Thyroid gland (tissue), 4 donors: ENCODE measurements at regions not wholly inside any gene's neighbourhood (a gene's known extent, or its start where the extent isn't known, plus 50 kb on each side); places are given as distances from the start of the nearest gene placed in this dataset.

Experiments used
- CTCF ChIP-seq, 6 experiments: fragments of 200-600 bp in 3 of 6; fragments of 450-650 bp in 3 of 6; sonication (generic) in 3 of 6; IDR thresholded peaks; one replicate each; pipeline ENCODE4 v1.5.1; 2016 to 2019; ENCODE audit warnings: antibody characterized with exemption in 6 of 6, mild to moderate bottlenecking in 2 of 6, inconsistent platforms in 1 of 6, moderate library complexity in 1 of 6
- POLR2A ChIP-seq, 2 donors: fragments of 450-650 bp; IDR thresholded peaks; one replicate each; pipeline ENCODE4 v1.6.1; 2017; ENCODE audit warnings: antibody characterized with exemption in 2 of 2, mild to moderate bottlenecking in 2 of 2, moderate library complexity in 1 of 2

GRCh38 chr3:72660270-72661114, 187.8 kb downstream of the SHQ1 start:
- TF ChIP-seq CTCF (IDR thresholded peaks at IDR 0.05): no peak
- no peak for TF ChIP-seq POLR2A (IDR thresholded peaks at IDR 0.05)
